ENCODE measurements at regions not wholly inside any gene's neighbourhood (a gene's known extent, or its start where the extent isn't known, plus 50 kb on each side); places are given as distances from the start of the nearest gene placed in this dataset.
"Not testable (repeated sequence)": the region's sequence is repeated elsewhere in the genome, so short reads cannot be mapped to it uniquely, and the experiment has no call there.

DNA sequence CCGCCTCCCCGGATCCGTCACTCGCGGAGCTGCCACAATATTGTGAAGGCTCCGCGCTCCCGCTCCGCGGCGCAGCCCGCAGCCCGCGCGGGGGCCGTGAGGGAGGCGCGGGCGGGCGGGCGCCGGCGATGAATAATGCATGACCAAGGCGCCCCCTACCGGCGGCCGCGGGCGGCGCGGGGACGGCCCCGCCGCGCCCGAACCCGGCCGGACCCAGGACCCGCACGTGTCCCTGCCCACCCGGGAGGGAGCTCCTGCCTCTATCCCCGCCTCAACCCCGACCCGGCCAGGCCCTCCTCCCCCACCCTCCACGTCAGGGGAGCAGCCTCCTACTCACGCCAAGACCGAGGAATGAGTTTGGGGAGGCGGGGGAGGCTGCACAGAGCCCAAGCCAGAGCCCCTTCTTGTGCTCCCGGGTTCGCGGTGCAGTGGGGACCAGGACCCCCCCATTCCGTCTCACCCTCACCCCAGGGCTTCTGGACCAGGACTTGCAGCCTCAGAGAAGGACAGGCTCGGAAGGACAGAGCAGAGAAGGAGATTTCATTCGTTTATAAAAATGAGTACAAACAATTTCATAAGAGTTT is 70.8 kb upstream of the CASZ1 start:
- peak; percentile 26 to 33 for DNase-seq (ENCODE audit: low read depth in 2 of 2, low spot score in 1 of 2)

- no peak for DNase-seq (ENCODE audit: low read depth in 2 of 2, low spot score in 1 of 2)
These were observed 71.6 kb upstream of the CASZ1 start for GRCh38 chr1:10867914-10868598.

GRCh38 chr1:10868599-10868965 is 72.1 kb upstream of the CASZ1 start:
- no peak for DNase-seq (ENCODE audit: low read depth in 2 of 2, low spot score in 1 of 2)

GRCh38 chr1:10869933-10870332 is 73.5 kb upstream of the CASZ1 start:
- DNase-seq (ENCODE audit: low read depth in 2 of 2, low spot score in 1 of 2): no peak

DNA sequence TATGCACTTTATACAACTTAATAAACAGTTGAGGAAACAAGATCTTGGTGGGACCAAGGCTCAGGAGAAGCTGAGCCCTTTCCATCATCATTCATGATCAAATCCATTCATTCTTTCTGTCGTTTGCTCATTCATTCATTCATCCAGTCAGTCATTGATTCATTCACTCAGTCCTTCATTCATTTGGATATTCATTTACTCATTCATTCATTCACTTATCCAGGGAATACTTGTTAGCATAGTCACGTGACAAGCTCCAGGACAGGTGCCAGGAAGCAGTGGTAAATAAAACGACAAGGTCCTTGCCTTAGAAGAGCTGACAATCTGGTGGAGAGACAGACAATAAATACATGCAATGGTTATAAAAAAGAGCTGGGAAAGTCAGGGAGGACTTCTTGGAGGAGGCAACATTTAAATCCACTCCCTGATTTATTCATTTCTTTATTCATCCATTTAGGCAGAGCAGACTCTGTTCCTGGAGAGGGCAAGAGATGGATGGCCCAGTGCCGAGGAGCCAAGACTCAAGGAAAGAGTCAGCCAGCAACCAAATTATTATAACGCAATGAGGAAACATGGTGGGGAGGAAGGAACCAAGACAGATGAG is 74.1 kb upstream of the CASZ1 start:
- DNase-seq (ENCODE audit: low read depth in 2 of 2, low spot score in 1 of 2): no peak

DNA sequence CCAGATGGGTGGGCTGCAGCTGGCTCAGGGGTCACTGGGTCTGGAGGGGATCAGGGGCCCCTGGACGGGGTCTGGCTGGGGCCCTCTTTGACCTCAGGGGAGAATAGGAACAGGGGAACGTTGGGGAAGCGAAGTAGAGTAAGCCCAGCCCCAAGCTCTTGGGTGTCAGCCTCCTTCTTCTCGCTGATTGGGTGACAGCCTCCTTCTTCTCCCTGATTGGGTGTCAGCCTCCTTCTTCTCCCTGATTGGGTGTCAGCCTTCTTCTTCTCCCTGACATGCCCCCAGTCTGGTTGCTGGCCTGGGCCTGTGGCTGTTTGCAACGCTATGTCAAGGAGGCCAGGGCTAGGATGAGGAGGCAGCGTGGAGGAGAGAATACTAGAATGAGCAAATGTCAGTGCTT is 76.7 kb upstream of the CASZ1 start:
- DNase-seq (ENCODE audit: low read depth in 2 of 2, low spot score in 1 of 2): no peak

GRCh38 chr1:10874351-10874750 is 77.9 kb upstream of the CASZ1 start:
- DNase-seq (ENCODE audit: low read depth in 2 of 2, low spot score in 1 of 2): no peak

DNA sequence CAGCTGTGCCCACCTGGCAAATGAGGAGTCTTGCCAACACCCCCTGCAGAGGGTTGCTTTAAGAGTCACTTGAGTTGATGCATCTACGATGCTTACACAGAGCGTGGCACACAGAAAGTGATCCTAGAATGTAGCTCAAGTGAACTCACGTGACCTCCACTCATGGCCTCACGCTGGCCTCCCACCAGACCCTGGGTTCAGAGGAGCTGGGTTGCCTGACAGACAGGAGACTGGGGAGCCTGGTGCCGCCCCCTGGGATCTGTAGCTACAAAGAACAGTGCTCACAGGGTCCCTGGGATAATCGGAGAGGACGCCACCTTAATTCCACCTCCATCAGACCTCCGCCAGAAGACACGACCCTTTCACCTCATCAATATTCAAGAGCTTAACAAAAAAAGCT is 81.4 kb upstream of the CASZ1 start:
- DNase-seq (ENCODE audit: low read depth in 2 of 2, low spot score in 1 of 2): no peak

DNA sequence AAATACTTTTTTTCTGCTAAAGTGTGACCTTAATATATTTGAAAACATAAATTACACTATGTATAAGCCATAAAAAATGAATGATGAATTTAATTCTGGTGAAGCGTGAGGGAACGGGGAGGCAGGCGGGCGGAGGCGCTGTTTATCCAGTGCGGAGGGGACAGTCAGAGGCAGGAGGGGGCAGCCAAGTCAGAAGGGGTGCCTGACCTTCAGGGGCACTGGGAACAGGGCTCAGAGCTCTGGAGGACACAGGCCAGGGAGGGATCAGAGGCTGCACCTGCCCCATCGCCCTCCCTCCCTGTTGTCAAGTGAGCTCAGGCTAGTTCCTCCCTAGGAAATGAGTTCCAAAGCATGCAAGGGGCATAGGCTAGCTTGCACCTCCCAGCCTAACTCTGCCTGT is 82.0 kb upstream of the CASZ1 start:
- no peak for DNase-seq (ENCODE audit: low read depth in 2 of 2, low spot score in 1 of 2)

DNA sequence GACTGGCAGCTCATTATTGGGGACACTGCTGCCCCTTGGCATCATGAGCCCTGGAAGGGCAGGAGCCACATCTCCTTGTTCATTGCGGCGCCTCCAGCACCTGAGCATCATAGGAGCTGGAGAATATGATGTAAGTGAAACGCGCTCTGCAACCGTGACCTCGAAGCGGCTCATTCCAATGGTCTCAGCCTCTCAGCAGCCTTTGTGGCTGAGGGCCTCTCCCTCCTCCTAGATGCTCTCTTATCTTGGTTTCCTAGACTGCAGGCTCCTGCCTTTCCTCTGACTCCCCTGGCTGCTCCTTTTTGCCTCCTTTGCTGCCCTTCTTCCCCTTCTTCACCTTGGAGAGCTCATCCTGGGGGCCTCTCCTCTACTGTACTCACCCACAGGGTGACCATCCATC is 83.6 kb upstream of the CASZ1 start:
- no peak for DNase-seq (ENCODE audit: low read depth in 2 of 2, low spot score in 1 of 2)

GRCh38 chr1:10881046-10881445 is 84.6 kb upstream of the CASZ1 start:
- no peak for DNase-seq (ENCODE audit: low read depth in 2 of 2, low spot score in 1 of 2)

- DNase-seq (ENCODE audit: low read depth in 2 of 2, low spot score in 1 of 2): no peak
These were observed 85.6 kb upstream of the CASZ1 start for GRCh38 chr1:10882069-10882468.

DNA sequence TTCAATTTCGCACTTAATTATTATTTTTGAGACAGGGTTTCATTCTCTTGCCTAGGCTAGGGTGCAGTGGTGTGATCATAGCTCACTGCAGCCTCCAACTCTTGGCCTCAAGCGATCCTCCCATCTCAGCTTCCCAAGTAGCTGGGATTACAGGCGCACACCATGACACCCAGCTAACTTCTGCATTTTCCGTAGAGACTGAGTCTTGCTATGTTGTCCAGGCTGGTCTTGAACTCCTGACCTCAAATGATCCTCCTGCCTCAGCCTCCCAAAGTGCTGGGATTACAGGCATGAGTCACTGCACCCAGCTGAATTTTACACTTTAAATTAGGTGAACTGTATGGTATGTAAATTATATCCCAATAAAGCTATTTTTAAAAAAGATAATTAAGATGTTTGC is 90.6 kb upstream of the CASZ1 start:
- not testable (repeated sequence) for DNase-seq (ENCODE audit: low read depth in 2 of 2, low spot score in 1 of 2)

DNA sequence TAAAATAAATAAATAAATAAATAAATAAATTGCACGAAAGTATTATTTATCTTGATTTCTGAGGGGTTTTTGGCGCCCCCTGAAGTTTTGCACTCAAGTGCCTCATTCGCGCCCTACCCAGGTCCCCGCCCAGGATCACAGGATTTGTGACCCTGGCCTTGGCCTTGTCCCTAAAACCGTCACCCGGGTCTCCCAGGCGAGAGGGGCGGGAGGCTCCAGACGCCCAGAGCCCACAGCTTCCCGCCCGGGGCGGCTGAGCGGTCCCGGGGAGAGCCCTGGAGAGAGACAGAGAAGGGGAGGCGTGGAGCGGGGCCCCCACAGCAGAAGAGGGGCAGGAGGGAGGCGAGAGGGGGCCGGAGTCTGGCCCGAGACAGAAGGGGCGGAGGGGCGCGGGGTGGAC is 91.8 kb upstream of the CASZ1 start:
- no peak for DNase-seq (ENCODE audit: low read depth in 2 of 2, low spot score in 1 of 2)

- no peak for DNase-seq (ENCODE audit: low read depth in 2 of 2, low spot score in 1 of 2)
These were observed 92.6 kb upstream of the CASZ1 start for GRCh38 chr1:10888791-10889649.

- DNase-seq (ENCODE audit: low read depth in 2 of 2, low spot score in 1 of 2): no peak
These were observed 93.4 kb upstream of the CASZ1 start for GRCh38 chr1:10889650-10890353.

DNA sequence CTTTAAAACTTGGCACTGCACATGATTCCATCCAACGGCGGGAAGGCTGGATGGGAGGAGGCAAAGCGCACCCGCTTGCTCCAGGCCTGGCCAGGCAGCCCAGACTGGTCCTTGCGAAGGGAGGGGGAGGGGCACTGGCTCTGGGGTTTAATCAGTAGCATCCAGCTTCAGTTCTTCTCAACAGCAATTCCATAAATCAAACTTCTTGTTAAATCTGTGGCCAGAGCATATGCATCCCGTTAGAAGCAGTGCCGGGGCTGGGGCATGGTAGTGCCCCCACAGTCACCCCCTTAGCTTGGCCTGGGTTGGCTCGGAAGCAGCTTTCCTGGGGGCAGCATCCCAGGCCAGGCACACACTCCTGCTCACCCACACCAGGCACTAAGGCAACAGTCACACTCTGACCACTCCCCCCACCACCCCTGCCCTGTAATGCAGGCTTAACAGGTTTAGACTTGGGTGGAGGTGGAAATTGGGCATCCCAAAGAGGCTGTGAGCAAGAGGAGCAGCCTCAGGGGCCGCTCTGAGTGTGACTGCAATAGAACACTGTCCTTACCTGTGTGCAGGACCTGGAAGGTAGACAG is 94.1 kb upstream of the CASZ1 start:
- no peak for DNase-seq (ENCODE audit: low read depth in 2 of 2, low spot score in 1 of 2)

- DNase-seq (ENCODE audit: low read depth in 2 of 2, low spot score in 1 of 2): no peak
These were observed 94.6 kb upstream of the CASZ1 start for GRCh38 chr1:10891091-10891490.

DNA sequence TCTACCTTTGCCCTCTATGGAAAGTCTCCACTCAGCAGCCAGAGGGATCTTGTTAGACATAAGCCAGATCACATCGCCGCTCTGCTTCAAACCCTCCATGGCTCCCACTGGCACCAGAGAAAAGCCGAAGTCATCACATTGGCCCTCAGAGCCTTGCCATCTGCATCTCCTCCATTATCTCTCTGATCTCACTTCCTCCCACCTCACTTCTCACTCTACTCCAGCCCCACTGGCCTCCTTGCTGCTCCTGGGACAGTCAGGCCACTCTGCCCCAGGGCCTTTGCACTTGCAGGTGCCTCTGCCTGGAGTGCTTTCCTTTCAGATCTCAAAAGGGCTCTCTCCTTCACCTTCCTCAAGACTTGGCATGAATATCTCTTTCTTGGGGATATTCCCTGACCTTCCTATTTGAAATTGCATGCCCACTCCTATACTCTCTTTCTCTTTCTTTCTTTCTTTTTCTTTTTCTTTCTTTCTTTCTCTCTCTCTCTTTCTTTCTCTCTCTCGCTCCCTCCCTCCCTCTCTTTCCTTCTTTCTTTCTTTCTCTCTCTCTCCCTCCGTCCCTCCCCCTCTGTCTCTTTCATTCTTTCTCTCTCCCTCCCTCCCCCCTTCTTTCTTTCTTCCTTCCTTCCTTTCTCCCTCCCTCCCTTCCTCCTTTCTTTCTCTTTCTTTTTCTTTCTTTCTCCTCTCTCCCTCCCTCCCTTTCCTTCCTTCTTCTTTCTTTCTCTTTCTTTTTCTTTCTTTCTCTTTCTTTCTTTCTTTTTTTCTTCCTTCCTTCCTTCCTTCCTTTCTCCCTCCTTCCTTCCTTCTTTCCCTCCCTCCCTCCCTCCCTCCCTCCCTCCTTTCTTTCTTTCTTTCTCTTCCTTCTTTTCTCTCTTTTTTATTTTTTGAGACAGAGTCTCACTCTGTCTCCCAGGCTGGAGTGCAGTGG is 96.0 kb upstream of the CASZ1 start:
- DNase-seq (ENCODE audit: low read depth in 2 of 2, low spot score in 1 of 2): no peak

DNA sequence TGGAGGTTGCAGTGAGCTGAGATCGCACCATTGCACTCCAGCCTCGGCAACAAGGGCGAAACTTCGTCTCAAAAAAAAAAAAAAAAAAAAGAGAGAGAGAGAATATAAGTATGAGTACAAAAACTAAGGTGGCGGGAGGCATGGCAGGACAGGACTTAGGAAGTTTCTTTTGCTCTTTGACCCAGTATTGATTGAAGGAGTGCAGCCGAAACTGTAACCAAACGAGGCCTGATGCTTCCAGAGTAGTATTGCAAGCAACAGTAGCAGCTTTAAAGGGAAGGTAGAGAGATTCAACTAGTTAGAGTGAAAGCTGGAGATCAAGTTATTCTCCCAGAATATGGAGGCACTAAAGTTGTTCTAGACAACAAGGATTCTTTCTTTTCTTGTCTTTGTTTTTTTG is 99.2 kb upstream of the CASZ1 start:
- DNase-seq (ENCODE audit: low read depth in 2 of 2, low spot score in 1 of 2): no peak
